ENCODE measurements at regions not wholly inside any gene's neighbourhood (a gene's known extent, or its start where the extent isn't known, plus 50 kb on each side); places are given as distances from the start of the nearest gene placed in this dataset.

- H3K36me3 Mint-ChIP-seq (ENCODE audit: insufficient read depth, unreplicated experiment), result no peaks in the 10 kb centered on the region
- Histone ChIP-seq H3K4me3 (ENCODE audit: low read depth, low read length) (no peak overlapping the region), H3K27me3 (replicated peaks; ENCODE audit: control insufficient read depth, insufficient read depth, low read length) (no peaks in the 10 kb centered on the region; the same call in 1 of the 2 replicates), H3K36me3 (ENCODE audit: control insufficient read depth, insufficient read depth, low read length) (no peaks in the 10 kb centered on the region), H3K4me1 (no peaks in the 10 kb centered on the region), H3K9me3 (no peaks in the 10 kb centered on the region)
- intact Hi-C loops (cut with micrococcal nuclease; ENCODE audit: unreplicated experiment), result no loop called here
- H3K4me1 Mint-ChIP-seq (ENCODE audit: low read depth, unreplicated experiment), result no peaks in the 10 kb centered on the region
- no peak for TF ChIP-seq CTCF (IDR thresholded peaks at IDR 0.05; ENCODE audit: insufficient read depth in 1 of 2, low read depth in 1 of 2, low read length in 1 of 2, severe bottlenecking in 1 of 2, unreplicated experiment in 1 of 2)
- H3K27ac Mint-ChIP-seq (ENCODE audit: unreplicated experiment), result no peak overlapping the region
- ChIA-PET POLR2A (no interaction called here), CTCF (interaction anchor here (0.6 kb wide), 1 partner anchor 9 kb away, joined by 3 read pairs; no protein-coding TSS in a partner anchor)
- no TSS peak for BruUV-seq (replicated peaks)
- DNase-seq, result no peak
- no peaks in the 10 kb centered on the region for H3K9me3 Mint-ChIP-seq (ENCODE audit: unreplicated experiment)
- H3K27me3 Mint-ChIP-seq (ENCODE audit: insufficient read depth, unreplicated experiment), result peaks cover 2% of the 10 kb centered on the region
- H3K4me3 Mint-ChIP-seq (ENCODE audit: unreplicated experiment), result no peak overlapping the region
Observed at GRCh38 chr5:103466495-103466894, 96.1 kb downstream of the NUDT12 start.

GRCh38 chr5:103465891-103466290, 96.7 kb downstream of the NUDT12 start:
- no peaks in the 10 kb centered on the region for H3K36me3 Mint-ChIP-seq (ENCODE audit: insufficient read depth, unreplicated experiment)

GRCh38 chr5:103464835-103465484, 97.6 kb downstream of the NUDT12 start:
- Mint-ChIP-seq H3K36me3 (ENCODE audit: insufficient read depth, unreplicated experiment) (no peaks in the 10 kb centered on the region), H3K9me3 (ENCODE audit: unreplicated experiment) (no peaks in the 10 kb centered on the region), H3K4me3 (ENCODE audit: unreplicated experiment) (no peak overlapping the region), H3K27ac (ENCODE audit: unreplicated experiment) (no peak overlapping the region), H3K27me3 (ENCODE audit: insufficient read depth, unreplicated experiment) (peaks cover 2% of the 10 kb centered on the region), H3K4me1 (ENCODE audit: low read depth, unreplicated experiment) (no peaks in the 10 kb centered on the region)
- ChIA-PET POLR2A (no interaction called here), CTCF (interaction anchor here (0.7 kb wide), 1 partner anchor 207 kb away, joined by 3 read pairs; the partner anchor contains the start of gene MACIR)
- no peak overlapping the region for H3K4me3 ChIP-seq (ENCODE audit: low read depth, low read length)
- no peaks in the 10 kb centered on the region for H3K9me3 ChIP-seq
- H3K4me1 ChIP-seq, result no peaks in the 10 kb centered on the region
- intact Hi-C loops (cut with micrococcal nuclease; ENCODE audit: unreplicated experiment), result no loop called here
- H3K36me3 ChIP-seq (ENCODE audit: control insufficient read depth, insufficient read depth, low read length), result no peaks in the 10 kb centered on the region
- no TSS peak for BruUV-seq (replicated peaks)
- DNase-seq, result no peak
- TF ChIP-seq CTCF (IDR thresholded peaks at IDR 0.05; ENCODE audit: insufficient read depth in 1 of 2, low read depth in 1 of 2, low read length in 1 of 2, severe bottlenecking in 1 of 2, unreplicated experiment in 1 of 2), result no peak
- no peaks in the 10 kb centered on the region; the same call in 1 of the 2 replicates for H3K27me3 ChIP-seq (replicated peaks; ENCODE audit: control insufficient read depth, insufficient read depth, low read length)

More at GRCh38 chr5:103465891-103466290, 96.7 kb downstream of the NUDT12 start:
- H3K27ac Mint-ChIP-seq (ENCODE audit: unreplicated experiment), result no peak overlapping the region
- no peaks in the 10 kb centered on the region for H3K4me1 Mint-ChIP-seq (ENCODE audit: low read depth, unreplicated experiment)
- no peak for DNase-seq
- POLR2A ChIA-PET, result no interaction called here
- intact Hi-C loops (cut with micrococcal nuclease; ENCODE audit: unreplicated experiment), result no loop called here
- no peak overlapping the region for H3K4me3 ChIP-seq (ENCODE audit: low read depth, low read length)
- no peak for TF ChIP-seq CTCF (IDR thresholded peaks at IDR 0.05; ENCODE audit: insufficient read depth in 1 of 2, low read depth in 1 of 2, low read length in 1 of 2, severe bottlenecking in 1 of 2, unreplicated experiment in 1 of 2)
- no peaks in the 10 kb centered on the region for H3K9me3 Mint-ChIP-seq (ENCODE audit: unreplicated experiment)
- H3K27me3 ChIP-seq (replicated peaks; ENCODE audit: control insufficient read depth, insufficient read depth, low read length), result no peaks in the 10 kb centered on the region; the same call in 1 of the 2 replicates
- peaks cover 2% of the 10 kb centered on the region for H3K27me3 Mint-ChIP-seq (ENCODE audit: insufficient read depth, unreplicated experiment)
- CTCF ChIA-PET, result no interaction called here
- no TSS peak for BruUV-seq (replicated peaks)
- H3K4me3 Mint-ChIP-seq (ENCODE audit: unreplicated experiment), result no peak overlapping the region
- no peaks in the 10 kb centered on the region for H3K4me1 ChIP-seq
- no peaks in the 10 kb centered on the region for H3K36me3 ChIP-seq (ENCODE audit: control insufficient read depth, insufficient read depth, low read length)
- no peaks in the 10 kb centered on the region for H3K9me3 ChIP-seq

All from Caco-2 (cell line).